ENCODE measurements at regions not wholly inside any gene's neighbourhood (a gene's known extent, or its start where the extent isn't known, plus 50 kb on each side); places are given as distances from the start of the nearest gene placed in this dataset.
A peak's percentile ranks its signal among the peaks of the same experiment; 100 is the strongest.

DNA sequence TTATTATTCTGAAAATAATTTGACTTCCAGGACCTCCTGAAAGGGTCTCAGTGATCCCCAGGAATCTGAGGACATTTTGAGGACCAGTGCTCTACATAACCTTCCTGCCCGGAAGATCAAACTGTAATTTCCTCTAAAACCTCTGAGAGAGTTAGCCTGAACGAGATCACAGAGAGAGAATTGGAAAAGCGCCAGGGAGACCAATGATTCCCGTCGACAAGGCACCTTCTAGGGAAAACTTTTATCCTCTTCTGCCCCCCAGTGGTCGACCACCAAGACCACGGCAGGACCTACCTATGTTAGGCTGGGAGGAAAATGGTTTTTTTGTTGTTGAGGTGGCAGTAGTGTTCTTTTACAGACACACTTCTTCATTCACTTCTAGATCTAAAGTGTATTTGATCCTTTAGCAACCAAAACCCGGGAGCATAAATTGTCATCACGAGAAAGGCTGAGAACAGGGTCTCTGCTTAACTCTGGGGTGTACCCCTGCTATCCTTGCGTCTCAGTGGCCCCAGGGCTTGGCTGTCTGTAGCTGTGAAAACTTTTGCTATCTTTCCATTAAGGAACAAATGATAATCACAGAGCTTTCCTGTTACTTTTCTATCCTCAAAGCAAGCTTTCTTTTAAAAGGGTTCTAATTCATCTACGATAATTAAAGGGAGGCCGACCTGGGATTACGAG lies 62.9 kb upstream of the NID2 start:
- TF ChIP-seq CTCF (IDR thresholded peaks at IDR 0.05): peak; percentile 31 to 55 (median 41)
- TF ChIP-seq POLR2A (IDR thresholded peaks at IDR 0.05): no peak
